ENCODE measurements at regions not wholly inside any gene's neighbourhood (a gene's known extent, or its start where the extent isn't known, plus 50 kb on each side); places are given as distances from the start of the nearest gene placed in this dataset.

- Histone ChIP-seq H3K79me2 (ENCODE audit: low read depth) (no peaks in the 10 kb centered on the region), H2AFZ (no peak overlapping the region), H3K9me2 (ENCODE audit: insufficient read depth) (no peaks in the 10 kb centered on the region), H4K20me1 (ENCODE audit: insufficient read depth) (no peaks in the 10 kb centered on the region), H3K4me3 (no peak overlapping the region), H3K27ac (no peak overlapping the region), H3F3A (ENCODE audit: insufficient read depth, low read depth) (no peaks in the 10 kb centered on the region), H3K9me3 (ENCODE audit: insufficient read depth, low read depth) (no peaks in the 10 kb centered on the region), H3K4me1 (replicated peaks; ENCODE audit: insufficient read depth) (no peaks in the 10 kb centered on the region), H3K4me2 (no peak overlapping the region), H3K36me3 (ENCODE audit: low read depth) (no peaks in the 10 kb centered on the region), H3K27me3 (ENCODE audit: insufficient read depth, low read depth) (no peaks in the 10 kb centered on the region)
- DNase-seq = no peak
- intact Hi-C loops (cut with micrococcal nuclease; ENCODE audit: unreplicated experiment) = no loop called here
- ChIA-PET POLR2A (ENCODE audit: unreplicated experiment) (no interaction called here), CTCF (no interaction called here)
- no TSS peak for BruUV-seq (replicated peaks)
- TF ChIP-seq EZH2 (IDR thresholded peaks at IDR 0.05; ENCODE audit: low read depth) (no peak), CTCF (conservative IDR thresholded peaks at IDR 0.05) (no peak)
Observed at GRCh38 chr9:83142389-83142788, 79.4 kb upstream of the RASEF start.

GRCh38 chr9:83141887-83142286, 78.9 kb upstream of the RASEF start:
- H3K9me2 ChIP-seq (ENCODE audit: insufficient read depth) = no peaks in the 10 kb centered on the region
- H3K4me1 ChIP-seq (replicated peaks; ENCODE audit: insufficient read depth) = no peaks in the 10 kb centered on the region
- no peaks in the 10 kb centered on the region for H3K27me3 ChIP-seq (ENCODE audit: insufficient read depth, low read depth)
- H4K20me1 ChIP-seq (ENCODE audit: insufficient read depth) = no peaks in the 10 kb centered on the region
- intact Hi-C loops (cut with micrococcal nuclease; ENCODE audit: unreplicated experiment) = no loop called here
- TF ChIP-seq CTCF (conservative IDR thresholded peaks at IDR 0.05) (no peak), EZH2 (IDR thresholded peaks at IDR 0.05; ENCODE audit: low read depth) (no peak)
- no peaks in the 10 kb centered on the region for H3K9me3 ChIP-seq (ENCODE audit: insufficient read depth, low read depth)
- H2AFZ ChIP-seq = no peak overlapping the region
- no peaks in the 10 kb centered on the region for H3F3A ChIP-seq (ENCODE audit: insufficient read depth, low read depth)
- H3K4me2 ChIP-seq = no peak overlapping the region
- POLR2A ChIA-PET (ENCODE audit: unreplicated experiment) = no interaction called here
- no TSS peak for BruUV-seq (replicated peaks)
- CTCF ChIA-PET = no interaction called here
- H3K79me2 ChIP-seq (ENCODE audit: low read depth) = no peaks in the 10 kb centered on the region
- no peak overlapping the region for H3K4me3 ChIP-seq
- no peaks in the 10 kb centered on the region for H3K36me3 ChIP-seq (ENCODE audit: low read depth)
- DNase-seq = no peak
- H3K27ac ChIP-seq = no peak overlapping the region

GRCh38 chr9:83140061-83140460, 77.1 kb upstream of the RASEF start:
- ChIA-PET POLR2A (ENCODE audit: unreplicated experiment) (no interaction called here), CTCF (no interaction called here)

More at GRCh38 chr9:83140061-83140460, 77.1 kb upstream of the RASEF start:
- no peaks in the 10 kb centered on the region for H3K79me2 ChIP-seq (ENCODE audit: low read depth)
- H2AFZ ChIP-seq = no peak overlapping the region
- no peaks in the 10 kb centered on the region for H3K9me2 ChIP-seq (ENCODE audit: insufficient read depth)
- no peak overlapping the region for H3K4me3 ChIP-seq
- no peaks in the 10 kb centered on the region for H3K36me3 ChIP-seq (ENCODE audit: low read depth)
- no peaks in the 10 kb centered on the region for H3F3A ChIP-seq (ENCODE audit: insufficient read depth, low read depth)
- no peaks in the 10 kb centered on the region for H3K9me3 ChIP-seq (ENCODE audit: insufficient read depth, low read depth)
- no peak overlapping the region for H3K27ac ChIP-seq
- no peaks in the 10 kb centered on the region for H3K27me3 ChIP-seq (ENCODE audit: insufficient read depth, low read depth)
- no peaks in the 10 kb centered on the region for H3K4me1 ChIP-seq (replicated peaks; ENCODE audit: insufficient read depth)
- H3K4me2 ChIP-seq = no peak overlapping the region
- no peaks in the 10 kb centered on the region for H4K20me1 ChIP-seq (ENCODE audit: insufficient read depth)
- TF ChIP-seq EZH2 (IDR thresholded peaks at IDR 0.05; ENCODE audit: low read depth) (no peak), CTCF (conservative IDR thresholded peaks at IDR 0.05) (no peak)
- intact Hi-C loops (cut with micrococcal nuclease; ENCODE audit: unreplicated experiment) = no loop called here
- BruUV-seq (replicated peaks) = no TSS peak
- no peak for DNase-seq

Measured in PC-9 (cell line).